Mesendoderm (in vitro differentiated cells): ENCODE measurements at regions not wholly inside any gene's neighbourhood (a gene's known extent, or its start where the extent isn't known, plus 50 kb on each side); places are given as distances from the start of the nearest gene placed in this dataset.
"Not testable (repeated sequence)": the region's sequence is repeated elsewhere in the genome, so short reads cannot be mapped to it uniquely, and the experiment has no call there.

ENCODE experiments used
- DNase-seq: peaks from one replicate; pipeline ENCODE4 v3.0.0; 2013
- H2AK5ac ChIP-seq: 2 replicates; pipeline ENCODE4 v1.6.1; 2013; ENCODE audit warnings: low read length, inconsistent platforms
- H2BK120ac ChIP-seq: 2 replicates; pipeline ENCODE4 v1.6.1; 2013; ENCODE audit warnings: low read depth, mild to moderate bottlenecking, low read length, moderate library complexity, mixed read lengths
- H2BK15ac ChIP-seq: replicated peaks from 2 replicates; pipeline ENCODE4 v1.6.1; 2013; ENCODE audit warnings: low read depth, mild to moderate bottlenecking, moderate library complexity
- H2BK5ac ChIP-seq: 2 replicates; pipeline ENCODE4 v1.6.1; 2013; ENCODE audit warnings: low read length, inconsistent platforms
- H3K18ac ChIP-seq: 2 replicates; pipeline ENCODE4 v1.6.1; 2013; ENCODE audit warnings: mild to moderate bottlenecking, low read length, mixed read lengths
- H3K23ac ChIP-seq: one replicate; pipeline ENCODE4 v1.6.1; 2013; ENCODE audit warnings: low read length
- H3K27ac ChIP-seq: 2 replicates; pipeline ENCODE4 v1.5.1; 2013; ENCODE audit warnings: low read depth, mild to moderate bottlenecking, inconsistent platforms, low read length, moderate library complexity
- H3K27me3 ChIP-seq: 2 replicates; pipeline ENCODE4 v1.6.1; 2013; ENCODE audit warnings: low read length, control low read depth, mild to moderate bottlenecking, inconsistent platforms; ENCODE audit not compliant: insufficient read depth, poor library complexity
- H3K36me3 ChIP-seq: 2 replicates; pipeline ENCODE4 v1.6.1; 2013; ENCODE audit warnings: low read length, inconsistent platforms; ENCODE audit not compliant: control insufficient read depth, insufficient read depth
- H3K4ac ChIP-seq: one replicate; pipeline ENCODE4 v1.6.1; 2013; ENCODE audit warnings: low read depth, mild to moderate bottlenecking, low read length, moderate library complexity
- H3K4me1 ChIP-seq: 2 replicates; pipeline ENCODE4 v1.6.1; 2013; ENCODE audit warnings: low read depth, low read length, inconsistent platforms; ENCODE audit not compliant: control insufficient read depth
- H3K4me2 ChIP-seq: 2 replicates; pipeline ENCODE4 v1.6.1; 2013; ENCODE audit warnings: low read length
- H3K4me3 ChIP-seq: 2 replicates; pipeline ENCODE4 v1.5.1; 2013; ENCODE audit warnings: mild to moderate bottlenecking, low read length
- H3K56ac ChIP-seq: one replicate; pipeline ENCODE4 v1.6.1; 2013; ENCODE audit warnings: low read length
- H3K79me1 ChIP-seq: 2 replicates; pipeline ENCODE4 v1.6.1; 2013; ENCODE audit warnings: low read length, inconsistent platforms
- H3K79me2 ChIP-seq: 2 replicates; pipeline ENCODE4 v1.6.1; 2013; ENCODE audit warnings: mild to moderate bottlenecking, low read length; ENCODE audit not compliant: control insufficient read depth, insufficient read depth
- H3K9ac ChIP-seq: 2 replicates; pipeline ENCODE4 v1.6.1; 2013; ENCODE audit warnings: low read length, inconsistent platforms
- H4K5ac ChIP-seq: one replicate; pipeline ENCODE4 v1.6.1; 2013; ENCODE audit warnings: low read length
- H4K8ac ChIP-seq: one replicate; pipeline ENCODE4 v1.6.1; 2013; ENCODE audit warnings: low read depth, mild to moderate bottlenecking, control low read depth, low read length, moderate library complexity
- WGBS: extraction: QIAGEN DNeasy Blood & Tissue Kit; methylation state at CpG from one replicate; pipeline ENCODE4 v1.1.7; 2013; ENCODE audit warnings: low lambda C conversion rate, missing lambda C conversion rate; ENCODE audit not compliant: insufficient coverage; ENCODE audit errors: extremely low coverage; 5-methylcytosine and 5-hydroxymethylcytosine counted together

GRCh38 chr6:6483733-6484132 lies 104.8 kb upstream of the LY86 start:
- no peaks in the 10 kb centered on the region for H3K79me1 ChIP-seq
- no peak overlapping the region for H3K27ac ChIP-seq
- H3K23ac ChIP-seq = no peak overlapping the region
- no CpG with 5 or more reads among the region's 2 CpGs for WGBS
- no peak overlapping the region for H2BK15ac ChIP-seq
- peaks cover under 1% of the 10 kb centered on the region for H3K4me1 ChIP-seq
- DNase-seq = no peak
- no peaks in the 10 kb centered on the region for H3K36me3 ChIP-seq
- H3K18ac ChIP-seq = no peak overlapping the region
- no peak overlapping the region for H2BK5ac ChIP-seq
- no peak overlapping the region for H3K56ac ChIP-seq
- no peak overlapping the region for H3K4ac ChIP-seq
- no peaks in the 10 kb centered on the region for H3K27me3 ChIP-seq
- no peak overlapping the region for H2BK120ac ChIP-seq
- H3K4me2 ChIP-seq = no peak overlapping the region
- H3K79me2 ChIP-seq = no peaks in the 10 kb centered on the region
- H4K5ac ChIP-seq = no peak overlapping the region
- no peak overlapping the region for H2AK5ac ChIP-seq
- no peak overlapping the region for H3K9ac ChIP-seq
- no peak overlapping the region for H3K4me3 ChIP-seq
- no peak overlapping the region for H4K8ac ChIP-seq

- no peak overlapping the region for H3K9ac ChIP-seq
- no peaks in the 10 kb centered on the region for H3K4me1 ChIP-seq
- no peak overlapping the region for H2AK5ac ChIP-seq
- no peak overlapping the region for H4K8ac ChIP-seq
- H2BK5ac ChIP-seq = no peak overlapping the region
- no peak overlapping the region for H3K4ac ChIP-seq
- no peak overlapping the region for H2BK15ac ChIP-seq
- no peak overlapping the region for H3K56ac ChIP-seq
- no peak overlapping the region for H3K27ac ChIP-seq
- no peaks in the 10 kb centered on the region for H3K27me3 ChIP-seq
- no peaks in the 10 kb centered on the region for H3K79me1 ChIP-seq
- no peak for DNase-seq
- no peak overlapping the region for H3K4me3 ChIP-seq
- no peaks in the 10 kb centered on the region for H3K79me2 ChIP-seq
- no peaks in the 10 kb centered on the region for H3K36me3 ChIP-seq
- H2BK120ac ChIP-seq = no peak overlapping the region
- H3K18ac ChIP-seq = no peak overlapping the region
- WGBS = no CpG with 5 or more reads among the region's 4 CpGs
- H4K5ac ChIP-seq = no peak overlapping the region
- H3K4me2 ChIP-seq = no peak overlapping the region
- H3K23ac ChIP-seq = no peak overlapping the region
These were observed 103.8 kb upstream of the LY86 start for GRCh38 chr6:6484681-6485080.

GRCh38 chr6:6486595-6486994 lies 101.9 kb upstream of the LY86 start:
- Histone ChIP-seq H2BK5ac (no peak overlapping the region), H3K23ac (no peak overlapping the region), H3K4me3 (no peak overlapping the region), H3K4me1 (no peaks in the 10 kb centered on the region), H3K4ac (no peak overlapping the region), H2AK5ac (no peak overlapping the region), H2BK120ac (no peak overlapping the region), H3K56ac (no peak overlapping the region), H3K27me3 (no peaks in the 10 kb centered on the region), H3K4me2 (no peak overlapping the region), H4K5ac (no peak overlapping the region), H3K27ac (no peak overlapping the region), H4K8ac (no peak overlapping the region), H3K18ac (no peak overlapping the region), H2BK15ac (no peak overlapping the region), H3K36me3 (no peaks in the 10 kb centered on the region), H3K9ac (no peak overlapping the region), H3K79me2 (no peaks in the 10 kb centered on the region), H3K79me1 (no peaks in the 10 kb centered on the region)
- DNase-seq = no peak
- no CpG with 5 or more reads among the region's 3 CpGs for WGBS

GRCh38 chr6:6491761-6492160 lies 96.8 kb upstream of the LY86 start:
- H2AK5ac ChIP-seq = no peak overlapping the region
- H3K9ac ChIP-seq = no peak overlapping the region
- no peak overlapping the region for H4K5ac ChIP-seq
- H3K79me1 ChIP-seq = no peaks in the 10 kb centered on the region
- no peak overlapping the region for H3K18ac ChIP-seq
- no peak overlapping the region for H3K27ac ChIP-seq
- no peak for DNase-seq
- H3K27me3 ChIP-seq = no peaks in the 10 kb centered on the region
- H3K23ac ChIP-seq = no peak overlapping the region
- no peak overlapping the region for H4K8ac ChIP-seq
- H3K4me3 ChIP-seq = no peak overlapping the region
- no peak overlapping the region for H2BK15ac ChIP-seq
- H2BK120ac ChIP-seq = no peak overlapping the region
- H3K4me1 ChIP-seq = no peaks in the 10 kb centered on the region
- no peak overlapping the region for H2BK5ac ChIP-seq
- no CpG with 5 or more reads among the region's 4 CpGs for WGBS
- H3K56ac ChIP-seq = no peak overlapping the region
- no peaks in the 10 kb centered on the region for H3K79me2 ChIP-seq
- H3K36me3 ChIP-seq = no peaks in the 10 kb centered on the region
- no peak overlapping the region for H3K4me2 ChIP-seq
- H3K4ac ChIP-seq = no peak overlapping the region

GRCh38 chr6:6492675-6493074 lies 95.8 kb upstream of the LY86 start:
- Histone ChIP-seq H2BK120ac (no peak overlapping the region), H3K4me2 (no peak overlapping the region), H3K9ac (no peak overlapping the region), H4K5ac (no peak overlapping the region), H2BK15ac (no peak overlapping the region), H3K18ac (no peak overlapping the region), H3K56ac (no peak overlapping the region), H3K23ac (no peak overlapping the region), H2AK5ac (no peak overlapping the region), H3K4me1 (no peaks in the 10 kb centered on the region), H3K79me2 (no peaks in the 10 kb centered on the region), H3K4me3 (no peak overlapping the region), H3K27me3 (no peaks in the 10 kb centered on the region), H2BK5ac (no peak overlapping the region), H3K27ac (no peak overlapping the region), H3K79me1 (no peaks in the 10 kb centered on the region), H3K4ac (no peak overlapping the region), H3K36me3 (no peaks in the 10 kb centered on the region), H4K8ac (no peak overlapping the region)
- WGBS = no CpG with 5 or more reads among the region's 5 CpGs
- DNase-seq = no peak

- H3K4me1 ChIP-seq, H3K56ac ChIP-seq, H3K18ac ChIP-seq, H2AK5ac ChIP-seq, H2BK15ac ChIP-seq, H2BK120ac ChIP-seq, H3K9ac ChIP-seq, H2BK5ac ChIP-seq, H3K79me2 ChIP-seq, H3K27ac ChIP-seq, H4K5ac ChIP-seq, H3K4me3 ChIP-seq, H3K4ac ChIP-seq, DNase-seq, H4K8ac ChIP-seq, H3K36me3 ChIP-seq, H3K27me3 ChIP-seq, H3K4me2 ChIP-seq, H3K79me1 ChIP-seq, H3K23ac ChIP-seq: not testable (repeated sequence)
- no CpG with 5 or more reads among the region's 7 CpGs for WGBS
These were observed 94.4 kb upstream of the LY86 start for GRCh38 chr6:6494139-6494538.
